Stimulated activated CD8-positive, alpha-beta memory T cell treated with anti-CD3 and anti-CD28 coated beads, Interleukin-12 subunit alpha, Interleukin-12 subunit beta, amount 100 ng/mL, for 24 hours (primary cell): ENCODE measurements at regions not wholly inside any gene's neighbourhood (a gene's known extent, or its start where the extent isn't known, plus 50 kb on each side); places are given as distances from the start of the nearest gene placed in this dataset.

ENCODE experiments used
- DNase-seq: peaks from one replicate; pipeline ENCODE4 v3.0.0-alpha.2; 2020; ENCODE audit errors: extremely low read depth

GRCh38 chrX:9087271-9088040 is 53.5 kb upstream of the FAM9B start:
- no peak for DNase-seq

- no peak for DNase-seq
Observed at GRCh38 chrX:9088896-9089295, 55.0 kb upstream of the FAM9B start.

DNA sequence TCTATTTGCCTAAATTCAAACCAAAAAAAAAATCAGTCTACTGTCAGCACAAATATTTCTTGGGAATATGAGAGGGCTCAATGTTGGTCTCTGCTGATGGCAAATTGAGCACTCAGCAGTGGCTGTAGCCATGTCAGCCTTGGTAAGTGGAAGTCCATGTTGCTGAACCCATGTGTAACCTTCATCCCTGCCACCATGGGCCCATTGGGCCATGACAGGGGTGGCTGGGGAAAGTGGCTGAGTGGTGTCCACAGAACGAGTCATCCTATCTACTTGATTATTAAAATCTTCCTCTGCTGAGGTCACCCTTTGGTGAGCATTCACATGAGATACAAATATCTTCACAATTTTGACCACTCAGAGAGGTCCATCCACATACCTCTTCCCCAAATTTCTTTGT is 56.8 kb upstream of the FAM9B start:
- no peak for DNase-seq

- no peak for DNase-seq
Observed at GRCh38 chrX:9091258-9091657, 57.3 kb upstream of the FAM9B start.

DNA sequence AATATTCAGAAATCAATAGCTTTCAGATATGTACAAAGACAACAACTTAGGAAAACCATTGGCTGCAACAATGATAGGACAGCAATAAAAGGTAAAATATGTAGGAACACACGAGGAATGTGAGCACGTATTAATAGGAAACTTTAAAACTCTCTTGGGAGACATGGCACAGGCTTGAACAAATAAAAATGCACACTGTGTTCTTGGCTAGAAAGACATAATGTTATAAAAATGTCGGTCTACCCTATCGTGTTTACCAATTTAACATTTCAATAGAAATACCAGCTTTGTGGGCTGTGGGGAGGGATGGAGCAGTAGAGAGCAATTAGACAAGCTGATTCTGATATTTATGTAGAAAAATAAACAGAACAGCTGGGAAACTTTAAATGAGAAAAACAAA is 69.0 kb upstream of the FAM9B start:
- DNase-seq, result no peak

GRCh38 chrX:9108054-9108453 is 74.1 kb upstream of the FAM9B start:
- no peak for DNase-seq

GRCh38 chrX:9110808-9111207 is 76.9 kb upstream of the FAM9B start:
- DNase-seq, result no peak

GRCh38 chrX:9114245-9114644 is 80.3 kb upstream of the FAM9B start:
- DNase-seq, result no peak

GRCh38 chrX:9117851-9118250 is 83.9 kb upstream of the FAM9B start:
- DNase-seq, result no peak

DNA sequence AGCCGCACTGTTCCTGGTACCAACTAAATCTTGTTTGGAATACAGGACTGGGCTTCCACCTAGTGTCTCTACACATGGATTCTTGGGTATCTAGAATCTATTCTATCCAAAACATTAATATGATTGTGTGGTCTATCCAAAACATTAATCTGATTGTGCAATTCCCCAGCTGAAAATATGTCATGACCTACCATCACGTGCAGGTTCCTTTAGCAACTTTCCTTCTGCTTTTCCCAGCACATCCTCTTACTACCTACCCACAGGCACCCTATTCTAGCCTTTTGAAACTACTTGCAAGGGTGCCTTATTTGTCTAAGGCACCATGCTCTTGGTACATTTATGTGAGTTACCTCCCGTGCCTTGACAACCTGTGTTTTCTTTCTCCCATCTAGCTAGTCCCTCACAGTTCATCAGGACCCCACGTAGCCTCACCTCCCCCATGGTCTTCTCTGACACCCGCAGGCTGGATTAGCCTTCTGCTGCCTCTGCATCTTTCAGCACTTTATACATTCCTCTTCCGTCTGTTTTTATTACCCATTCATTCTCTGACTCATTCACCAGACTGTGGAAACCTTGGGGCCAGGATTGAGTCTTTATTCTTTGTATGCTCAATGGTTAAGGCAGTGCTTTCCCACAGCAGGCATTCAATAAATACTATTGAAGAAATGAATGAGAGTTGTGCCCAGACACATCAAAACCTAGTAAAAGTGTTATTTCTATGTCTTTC is 88.8 kb upstream of the FAM9B start:
- DNase-seq, result no peak

GRCh38 chrX:9127986-9128385 is 94.1 kb upstream of the FAM9B start:
- DNase-seq, result no peak

GRCh38 chrX:9130031-9130430 is 96.1 kb upstream of the FAM9B start:
- no peak for DNase-seq

- no peak for DNase-seq
Observed at GRCh38 chrX:9131066-9131465, 97.1 kb upstream of the FAM9B start.

DNA sequence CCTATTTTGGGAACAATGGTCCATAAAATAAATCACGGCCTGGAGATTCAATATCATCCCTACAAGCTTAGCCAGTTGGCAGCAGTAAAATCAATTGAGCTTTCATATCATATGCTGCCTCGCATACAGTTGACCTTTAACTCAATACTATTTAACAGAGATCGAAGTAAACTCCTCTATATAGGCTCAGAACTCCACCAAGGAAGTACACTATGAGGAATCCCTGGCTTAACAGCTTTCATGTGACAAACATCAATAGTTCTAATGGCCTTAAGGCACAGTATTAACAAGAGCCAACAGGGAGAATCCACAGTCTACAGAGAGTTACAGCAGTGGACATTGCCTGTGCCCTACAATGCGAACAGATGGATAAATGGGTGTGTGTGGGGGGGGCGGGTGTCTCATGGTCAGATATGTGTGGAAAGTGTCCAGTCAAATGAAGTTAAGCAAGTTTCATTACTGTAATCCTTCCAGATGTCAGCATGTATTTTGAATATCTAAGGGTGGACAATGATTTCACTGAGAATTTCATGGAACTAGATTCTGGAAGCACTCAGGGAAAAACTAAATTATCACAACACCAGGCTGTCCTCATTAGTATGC is 98.2 kb upstream of the FAM9B start:
- no peak for DNase-seq

- no peak for DNase-seq
Observed at GRCh38 chrX:9133426-9133825, 99.5 kb upstream of the FAM9B start.

DNA sequence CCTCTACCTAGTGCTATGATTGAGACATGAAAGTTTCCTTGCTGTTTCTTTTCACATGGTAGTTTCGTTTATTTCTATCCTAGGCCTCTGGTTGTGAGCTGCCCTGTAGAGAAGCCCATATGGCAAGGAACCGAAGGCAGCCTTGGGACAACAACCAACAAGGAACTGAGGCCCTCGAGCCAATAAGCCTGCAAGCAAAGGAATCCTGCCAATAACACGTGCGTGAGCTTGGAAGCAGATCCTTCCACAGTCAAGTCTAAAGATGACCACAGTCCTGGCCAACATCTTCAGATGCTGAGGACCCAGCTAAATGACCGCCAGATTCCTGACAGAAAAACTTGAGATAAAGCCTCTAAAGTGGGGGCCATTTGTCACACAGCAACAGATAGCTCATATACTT is 100.4 kb upstream of the FAM9B start:
- no peak for DNase-seq

DNA sequence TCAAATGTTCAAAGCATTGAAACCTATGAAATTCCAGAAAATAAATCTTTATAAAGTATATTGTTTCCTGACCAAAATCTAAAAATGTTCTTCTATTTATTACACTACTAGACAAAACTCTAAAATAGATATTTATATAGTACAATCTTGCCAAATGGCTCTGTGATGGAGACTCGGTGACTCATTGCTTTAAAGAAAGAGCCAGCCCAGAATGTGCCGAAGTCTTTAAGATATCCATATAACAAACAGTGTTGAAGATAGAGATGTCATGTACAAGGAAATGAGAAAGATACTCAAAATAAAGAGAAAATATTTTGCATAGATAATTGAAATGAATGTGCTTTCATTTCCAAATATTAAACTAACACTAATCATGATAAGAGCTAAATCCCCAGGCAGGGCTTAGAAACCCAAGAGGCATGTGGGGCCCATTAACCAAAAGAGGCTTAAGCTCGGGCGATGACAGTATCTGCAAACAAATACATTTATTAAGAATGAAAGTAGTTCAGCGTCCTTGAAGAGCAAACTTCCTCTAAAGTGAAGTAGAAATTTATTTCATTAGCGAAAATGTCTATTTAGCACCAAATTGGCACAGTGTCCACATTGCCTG is 102.1 kb upstream of the FAM9B start:
- no peak for DNase-seq

DNA sequence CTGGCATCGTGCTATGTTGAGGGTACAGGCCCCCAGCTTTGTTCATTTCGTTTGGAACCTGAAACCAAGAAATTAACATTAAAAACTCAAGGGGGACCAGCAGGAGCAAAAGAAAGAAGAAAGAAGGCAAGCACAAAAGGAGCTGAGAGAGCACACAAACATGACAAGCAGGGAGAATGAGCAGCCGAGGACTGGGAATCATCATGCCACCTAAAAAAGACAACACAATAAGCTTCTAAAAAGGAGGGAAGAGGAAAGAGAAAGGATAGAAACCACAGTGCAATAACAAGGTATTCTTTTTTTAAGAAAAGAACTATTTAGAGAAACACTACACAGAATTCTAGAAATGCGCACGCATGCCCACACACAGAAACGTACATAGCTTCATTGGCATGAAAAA is 103.2 kb upstream of the FAM9B start:
- DNase-seq, result no peak

DNA sequence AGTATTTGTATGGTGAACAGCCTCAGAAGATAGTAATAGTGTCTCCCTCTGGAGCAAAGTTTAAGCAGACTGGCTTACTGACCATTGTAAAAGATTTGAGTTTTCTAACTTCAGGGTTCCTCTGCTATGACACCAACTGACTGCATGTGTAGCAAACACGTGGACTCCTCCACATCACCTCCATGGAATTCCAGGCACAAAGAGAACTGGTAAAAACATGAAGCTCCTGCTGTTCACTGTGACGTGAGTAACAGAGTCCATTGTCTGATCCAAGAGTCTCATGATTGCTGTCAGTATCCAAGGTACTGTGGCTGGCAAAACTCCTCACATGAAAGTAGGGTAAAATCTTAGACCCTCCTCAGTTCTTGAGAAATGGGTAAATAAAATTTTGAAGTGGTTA is 107.6 kb upstream of the FAM9B start:
- DNase-seq, result no peak

- no peak for DNase-seq
Observed at GRCh38 chrX:9144701-9145241, 110.8 kb upstream of the FAM9B start.

DNA sequence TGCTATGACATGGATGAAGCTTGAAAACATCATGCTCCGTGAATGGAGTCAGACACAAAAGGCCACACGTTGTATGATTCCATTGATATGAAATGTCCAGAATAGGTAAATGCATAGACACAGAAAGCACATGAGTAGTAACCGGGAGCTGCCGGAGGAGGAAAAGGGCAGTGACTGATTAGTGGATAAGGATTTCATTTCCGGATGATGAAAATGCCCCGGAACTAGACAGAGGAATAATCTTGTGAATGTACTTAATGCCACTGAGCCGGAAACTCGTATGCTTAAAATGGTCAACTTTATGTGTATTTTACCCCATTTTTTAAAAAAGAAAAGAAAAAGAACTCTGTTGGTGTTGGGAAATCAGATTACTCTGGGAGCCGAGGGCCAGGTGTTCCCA is 112.7 kb upstream of the FAM9B start:
- DNase-seq, result no peak

DNA sequence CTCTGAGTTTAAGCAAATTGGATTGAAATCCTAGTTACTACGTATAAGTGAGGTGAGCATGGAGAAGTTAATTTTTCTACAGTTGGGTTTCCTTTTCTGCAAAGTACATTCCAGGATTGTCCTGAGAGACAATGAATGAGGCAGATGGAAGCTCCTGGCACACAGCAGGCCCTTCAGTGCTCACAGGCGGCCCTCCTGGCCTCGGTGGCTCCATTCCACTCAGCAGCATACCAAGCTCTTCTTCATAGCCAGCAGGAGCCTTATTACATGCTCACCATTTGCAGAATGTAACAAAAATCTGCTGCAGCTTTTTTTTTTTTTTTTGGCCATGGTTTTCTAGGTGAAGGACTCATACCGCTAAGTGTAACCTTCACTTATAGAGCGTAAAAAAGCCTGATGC is 113.2 kb upstream of the FAM9B start:
- no peak for DNase-seq
